SIG-M5 treated with dmso at 0.1 percent for 504 hours (cell line): ENCODE measurements at regions not wholly inside any gene's neighbourhood (a gene's known extent, or its start where the extent isn't known, plus 50 kb on each side); places are given as distances from the start of the nearest gene placed in this dataset.
"Not testable (repeated sequence)": the region's sequence is repeated elsewhere in the genome, so short reads cannot be mapped to it uniquely, and the experiment has no call there.

Source experiments
- DNase-seq: peaks from one replicate; lab custom pipeline; 2025; ENCODE audit not compliant: unreplicated experiment; lab: John Stamatoyannopoulos, UW

DNA sequence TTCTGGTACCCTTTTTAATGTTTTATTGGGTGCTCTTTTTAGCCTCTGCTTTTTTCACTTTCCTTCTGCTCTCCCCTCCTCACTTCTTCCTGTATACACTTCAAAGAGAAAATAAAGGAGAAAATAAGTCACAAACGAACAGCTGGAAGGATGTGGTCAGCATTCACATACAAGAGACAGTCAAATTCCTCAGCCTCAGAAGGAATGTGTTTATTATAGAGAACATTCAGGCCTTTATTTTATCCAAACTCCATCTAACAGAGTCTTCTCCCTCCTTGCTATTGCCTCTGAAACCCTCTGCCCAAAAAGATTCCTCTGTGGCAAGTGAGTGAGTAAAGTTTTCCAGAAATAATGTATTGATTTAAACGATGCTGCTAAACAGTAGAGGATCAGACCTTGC, 490.4 kb downstream of the FRK start:
- DNase-seq = no peak

DNA sequence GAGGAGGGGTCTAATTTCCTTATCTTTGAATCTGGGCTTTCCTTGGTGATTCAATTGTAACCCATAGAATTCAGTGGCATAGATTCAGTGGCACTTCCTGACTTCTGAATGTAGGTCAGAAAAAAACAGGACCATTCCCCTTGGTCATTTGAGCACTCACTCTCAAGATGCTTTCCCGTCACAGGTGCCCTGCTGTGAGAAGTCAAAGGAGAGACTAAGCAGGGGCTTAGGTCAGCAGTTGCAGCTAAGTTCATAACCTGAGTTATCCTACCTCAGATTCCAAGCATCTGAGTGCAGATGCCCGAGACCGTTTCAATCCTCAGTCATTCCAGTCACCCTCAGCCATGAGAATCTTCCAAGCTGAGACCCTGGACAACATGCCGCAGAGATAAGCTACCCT, 506.6 kb downstream of the FRK start:
- no peak for DNase-seq

DNA sequence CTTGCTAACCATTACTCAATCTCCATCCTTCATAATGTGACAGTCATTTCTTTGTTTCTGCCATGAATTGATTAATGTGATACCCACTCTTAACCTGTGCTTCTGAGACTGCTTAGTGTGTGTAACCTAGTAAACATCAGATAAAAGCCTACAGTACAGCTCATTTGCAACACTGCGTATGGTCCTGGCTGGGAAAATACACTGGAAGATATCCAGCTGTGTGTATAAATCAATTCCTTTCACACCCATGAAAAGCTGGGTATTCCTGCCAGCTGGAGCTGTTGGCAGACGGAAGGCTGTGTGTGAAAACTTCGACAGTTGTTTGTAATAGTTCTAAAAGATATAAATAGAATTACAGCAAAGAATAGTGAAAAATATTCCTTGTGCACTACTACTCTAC, 509.2 kb downstream of the FRK start:
- DNase-seq = no peak

DNA sequence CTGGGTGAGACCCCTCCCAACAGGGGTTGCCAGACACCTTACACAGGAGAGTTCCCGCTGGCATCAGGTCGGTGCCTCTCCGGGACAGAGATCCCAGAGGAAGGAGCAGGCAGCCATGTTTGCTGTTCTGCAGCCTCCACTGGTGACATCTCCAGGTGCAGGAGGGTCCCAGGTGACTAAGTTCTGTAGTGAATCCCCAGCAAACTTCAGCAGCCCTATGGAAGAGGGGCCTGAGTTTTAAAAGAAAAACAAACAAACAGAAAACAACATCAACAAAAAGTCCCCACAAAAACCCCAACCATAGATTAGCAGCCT, 515.1 kb downstream of the FRK start:
- DNase-seq = no peak

DNA sequence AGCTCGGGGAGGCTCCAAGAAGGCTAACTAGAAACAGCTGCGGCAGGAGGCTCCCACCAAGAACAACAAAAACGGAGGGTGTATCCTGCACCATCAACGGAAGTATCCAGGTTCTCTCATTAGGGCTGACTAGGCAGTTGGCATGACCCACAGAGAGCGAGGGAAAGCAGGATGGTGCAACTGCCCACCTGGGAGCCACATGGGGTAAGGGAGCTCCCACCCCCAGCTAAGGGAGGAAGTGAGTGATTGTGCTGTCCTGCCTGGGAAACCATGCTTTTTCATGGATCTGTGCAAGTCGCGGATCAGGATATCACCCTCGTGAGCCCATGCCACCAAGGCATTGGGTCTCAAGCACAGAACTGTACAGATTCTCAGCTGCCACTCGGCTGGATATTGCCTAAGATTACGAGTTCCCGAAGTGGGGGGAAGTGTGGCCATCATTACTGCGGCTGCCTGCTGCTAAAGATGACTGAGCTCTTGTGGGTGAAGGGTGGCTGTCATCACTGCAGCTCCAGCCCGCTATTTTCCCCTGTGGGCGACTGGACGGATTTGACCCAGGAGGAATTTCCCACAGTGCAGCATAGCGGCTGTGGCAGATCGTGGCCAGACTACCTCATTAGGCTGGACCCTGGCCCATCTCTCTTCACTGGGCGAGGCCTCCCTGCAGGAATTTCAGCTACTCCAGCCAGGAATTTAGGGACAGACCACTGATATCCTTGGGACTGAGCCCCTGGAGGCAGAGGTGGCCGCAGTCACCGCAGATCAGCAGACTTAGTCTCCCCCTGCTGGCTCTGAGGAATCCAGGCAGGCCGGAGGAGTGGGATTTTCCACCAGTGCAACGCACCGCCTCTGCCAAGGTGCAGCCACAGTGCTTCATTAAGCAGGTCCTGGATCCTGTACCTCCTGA, 515.7 kb downstream of the FRK start:
- no peak for DNase-seq

DNA sequence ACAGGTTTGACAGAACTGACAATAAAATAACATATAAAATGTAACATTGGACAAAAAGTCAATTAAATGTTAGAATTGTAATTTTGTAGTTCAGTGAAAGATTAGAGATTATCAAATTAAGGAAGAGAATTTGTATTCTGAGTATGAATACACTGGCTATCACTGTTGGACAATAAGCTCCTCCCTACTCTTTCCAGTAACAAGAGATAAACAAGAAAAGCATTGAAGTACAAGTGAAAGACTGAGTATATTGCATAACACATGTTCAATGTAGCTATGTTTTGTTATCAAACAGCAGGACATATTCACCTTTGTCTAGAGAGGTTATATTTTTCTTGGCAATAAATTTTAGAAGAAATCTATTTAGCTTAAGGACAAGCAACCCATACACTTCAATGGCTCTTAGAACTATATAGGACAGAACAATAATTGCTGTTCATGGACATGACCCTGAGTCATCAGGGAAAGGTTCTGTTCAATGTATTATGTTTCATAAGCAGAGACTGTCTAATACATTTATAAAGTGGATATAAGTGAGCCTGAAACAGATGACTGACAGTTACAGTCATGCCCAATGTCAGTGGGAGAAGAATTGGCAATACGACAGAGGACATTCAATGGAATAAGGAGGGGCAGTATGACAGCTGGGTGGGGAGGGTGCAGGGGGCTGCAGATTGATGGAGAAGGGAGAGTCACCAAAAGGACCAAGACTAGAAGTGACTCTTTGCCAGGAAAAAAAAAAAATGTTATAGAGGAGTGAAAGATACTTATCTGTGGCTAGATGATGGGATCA, 520.4 kb downstream of the FRK start:
- DNase-seq = no peak

DNA sequence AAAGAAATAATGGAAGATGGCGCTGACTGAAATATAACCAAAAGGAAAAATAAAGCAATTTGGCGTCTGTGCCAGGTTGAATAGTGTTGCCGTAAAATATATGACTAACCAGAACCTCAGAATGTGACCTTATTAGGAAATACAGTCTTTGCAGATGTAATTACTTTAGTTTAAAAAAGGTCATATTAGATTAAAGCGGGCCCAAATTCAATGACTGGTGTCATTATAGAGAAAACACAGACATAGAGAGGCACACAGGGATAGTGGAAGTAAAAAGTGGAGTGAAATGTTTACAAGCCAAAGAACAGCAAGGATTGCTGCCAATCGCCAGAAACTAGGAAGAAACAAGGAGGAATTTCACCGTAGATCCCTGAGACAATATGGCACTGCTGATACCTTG, 521.2 kb downstream of the FRK start:
- no peak for DNase-seq

DNA sequence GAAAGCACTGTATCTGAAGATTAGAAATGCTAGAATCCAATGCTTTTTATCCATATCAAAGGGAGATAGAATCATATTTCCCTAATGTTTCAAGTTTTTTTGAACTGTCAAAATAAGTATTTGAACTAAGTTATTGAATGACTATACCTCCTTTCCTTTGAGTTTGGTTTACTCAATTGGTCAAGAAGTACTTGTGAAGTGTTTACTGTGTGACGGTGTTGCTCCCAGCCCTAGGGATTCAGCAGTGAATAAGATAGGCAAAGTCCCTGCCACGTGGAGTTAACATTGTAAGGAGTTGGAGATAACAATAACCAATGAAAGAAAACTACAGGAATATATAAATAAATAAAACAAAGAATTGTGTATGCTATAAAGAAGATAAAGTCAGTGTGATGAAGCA, 535.9 kb downstream of the FRK start:
- DNase-seq = no peak

DNA sequence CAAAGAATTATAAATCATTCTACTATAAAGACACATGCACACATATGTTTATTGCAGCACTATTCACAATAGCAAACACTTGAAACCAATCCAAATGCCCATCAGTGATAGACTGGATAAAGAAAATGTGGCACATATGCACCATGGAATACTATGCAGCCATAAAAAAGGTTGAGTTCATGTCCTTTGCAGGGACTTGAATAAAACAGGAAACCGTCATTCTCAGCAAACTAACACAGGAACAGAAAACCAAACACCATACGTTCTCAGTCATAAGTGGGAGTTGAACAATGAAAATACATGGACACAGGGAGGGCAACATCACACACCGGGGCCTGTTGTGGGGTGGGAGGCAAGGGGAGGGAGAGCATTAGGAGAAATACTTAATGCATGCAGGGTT, 538.9 kb downstream of the FRK start:
- DNase-seq = not testable (repeated sequence)

DNA sequence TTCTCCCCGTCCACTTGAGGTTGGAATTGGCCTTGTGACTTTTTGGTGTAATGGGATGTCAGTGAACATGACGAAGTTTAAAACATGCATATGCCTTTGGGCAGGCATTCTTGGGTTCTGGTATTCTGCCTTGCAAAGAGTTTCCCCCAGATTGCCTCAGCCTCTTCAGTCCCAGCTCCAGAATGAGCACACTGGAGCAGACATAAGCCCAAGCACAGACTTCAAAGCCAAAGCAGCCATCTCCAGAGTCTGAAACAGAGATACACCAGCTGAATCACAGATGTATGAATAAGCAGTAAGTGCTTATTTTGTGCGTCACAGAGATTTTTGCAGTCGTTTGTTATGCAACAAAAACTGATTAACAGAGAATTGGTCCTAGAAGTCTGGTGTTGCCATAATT, 546.0 kb downstream of the FRK start:
- no peak for DNase-seq

DNA sequence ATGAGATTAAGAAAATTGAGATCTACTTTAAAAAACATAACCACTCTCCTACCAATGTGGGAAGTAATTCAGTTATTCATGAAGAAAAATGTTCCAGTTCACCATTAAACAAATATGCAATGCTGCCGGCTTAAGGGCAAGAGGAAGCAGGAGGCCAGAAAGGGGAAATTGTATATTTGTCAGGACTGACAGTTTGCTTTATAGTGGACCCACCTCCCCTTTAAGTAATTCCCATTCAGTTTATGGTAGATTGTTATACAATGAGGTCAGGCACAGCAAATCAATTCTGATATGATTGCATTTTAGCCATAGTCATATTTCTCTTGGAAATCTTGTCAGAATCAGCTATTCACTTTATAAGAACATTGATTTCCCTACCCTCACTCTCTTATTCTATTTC, 547.8 kb downstream of the FRK start:
- no peak for DNase-seq

DNA sequence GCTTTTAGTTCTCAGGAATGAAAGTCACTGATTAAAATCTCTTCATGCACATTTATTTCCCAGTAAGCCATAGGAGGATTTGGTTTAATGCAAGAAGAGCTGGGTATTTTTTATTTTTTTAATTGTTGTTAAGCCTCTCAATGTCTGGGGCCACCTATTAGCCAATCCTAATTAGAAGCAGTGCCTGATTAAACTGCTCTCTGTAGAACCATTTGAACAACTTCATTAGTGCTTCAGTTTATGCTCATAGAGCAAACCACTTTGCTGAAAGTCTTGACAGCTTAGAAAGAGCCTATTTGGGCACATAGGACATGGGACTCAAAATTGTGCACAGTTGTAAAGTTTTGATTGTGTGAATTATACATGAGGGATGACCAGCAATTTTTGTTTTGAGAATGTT, 548.9 kb downstream of the FRK start:
- no peak for DNase-seq

DNA sequence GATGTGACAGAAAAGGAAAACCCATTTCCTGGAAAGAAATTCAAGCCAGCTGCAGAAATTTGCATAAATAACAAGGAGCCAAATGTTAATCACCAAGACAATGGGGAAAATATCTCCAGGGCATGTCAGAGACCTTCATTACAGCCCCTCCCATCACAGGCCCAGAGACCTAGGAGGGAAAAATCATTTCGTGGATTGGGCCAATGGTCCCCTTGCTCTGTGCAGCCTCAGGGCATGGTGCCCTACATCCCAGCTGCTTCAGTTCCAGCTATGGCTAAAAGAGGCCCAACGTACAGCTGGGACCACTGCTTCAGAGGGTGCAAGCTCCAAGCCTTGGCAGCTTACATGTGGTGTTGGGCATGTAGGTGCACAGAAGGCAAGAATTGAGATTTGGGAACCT, 558.3 kb downstream of the FRK start:
- DNase-seq = not testable (repeated sequence)

DNA sequence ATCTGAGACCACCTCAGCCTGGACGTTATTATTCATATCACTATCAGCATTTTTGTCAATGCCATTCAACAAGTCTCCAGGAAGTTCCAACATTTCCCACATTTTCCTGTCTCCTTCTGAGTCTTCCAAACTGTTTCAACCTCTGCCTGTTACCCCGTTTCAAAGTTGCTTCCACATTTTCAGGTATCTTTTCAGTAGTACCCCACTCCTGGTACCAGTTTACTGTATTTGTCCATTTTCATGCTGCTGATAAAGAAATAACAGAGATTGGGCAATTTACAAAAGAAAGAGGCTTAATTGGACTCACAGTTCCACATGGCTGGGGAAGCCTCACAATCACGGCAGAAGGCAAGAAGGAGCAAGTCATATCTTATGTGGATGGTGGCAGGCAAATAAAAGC, 565.5 kb downstream of the FRK start:
- DNase-seq = no peak

DNA sequence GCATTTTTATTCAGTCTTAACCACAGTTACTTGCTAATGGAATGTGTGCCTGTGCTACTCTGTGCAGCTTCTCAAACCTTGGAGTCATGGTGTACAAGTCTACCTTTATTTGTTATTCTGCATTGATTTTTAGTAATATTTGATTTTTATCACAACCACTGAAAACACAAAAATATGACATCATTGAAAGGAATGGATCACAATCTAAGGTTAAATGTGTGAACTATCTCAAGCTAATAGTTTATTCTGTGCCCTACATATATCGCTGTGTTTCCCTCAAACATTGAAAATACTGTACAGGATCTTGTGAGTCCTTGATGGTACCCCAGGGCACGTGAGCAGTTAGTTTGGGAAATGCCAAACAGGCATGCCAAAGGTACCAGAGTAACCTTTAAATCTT, 573.4 kb downstream of the FRK start:
- no peak for DNase-seq

DNA sequence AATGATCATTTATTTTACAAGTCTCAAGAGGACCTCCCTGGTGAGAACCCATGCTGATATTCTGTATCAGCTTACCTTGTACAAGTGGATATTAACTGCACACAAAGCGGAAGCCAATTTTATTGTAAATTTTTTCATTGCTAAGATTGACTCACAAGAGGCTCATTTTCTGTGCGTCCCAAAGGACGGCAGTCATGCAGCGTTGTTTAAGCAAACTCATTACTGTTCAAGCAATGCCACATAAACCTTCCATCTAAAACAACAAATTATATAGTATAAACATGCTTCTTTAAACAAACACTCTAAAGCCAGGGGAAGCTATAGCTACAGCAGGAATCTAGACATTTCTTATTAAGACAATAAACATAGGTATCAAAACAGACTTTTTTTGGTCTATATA, 575.3 kb downstream of the FRK start:
- DNase-seq = no peak

DNA sequence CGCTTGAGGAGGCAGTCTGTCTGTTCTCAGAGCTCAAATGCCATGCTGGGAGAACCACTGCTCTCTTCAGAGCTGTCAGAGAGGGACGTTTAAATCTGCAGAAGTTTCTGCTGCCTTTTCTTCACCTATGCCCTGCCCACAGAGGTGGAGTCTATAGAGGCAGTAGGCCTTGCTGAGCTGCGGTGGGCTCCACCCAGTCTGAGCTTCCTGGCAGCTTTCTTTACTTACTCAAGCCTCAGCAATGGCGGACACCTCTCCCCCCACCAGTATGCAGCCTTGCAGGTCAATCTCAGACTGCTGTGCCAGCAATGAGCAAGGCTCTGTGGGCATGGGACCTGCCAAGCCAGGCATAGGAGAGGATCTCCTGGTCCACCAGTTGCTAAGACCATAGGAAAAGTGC, 580.1 kb downstream of the FRK start:
- DNase-seq = not testable (repeated sequence)

DNA sequence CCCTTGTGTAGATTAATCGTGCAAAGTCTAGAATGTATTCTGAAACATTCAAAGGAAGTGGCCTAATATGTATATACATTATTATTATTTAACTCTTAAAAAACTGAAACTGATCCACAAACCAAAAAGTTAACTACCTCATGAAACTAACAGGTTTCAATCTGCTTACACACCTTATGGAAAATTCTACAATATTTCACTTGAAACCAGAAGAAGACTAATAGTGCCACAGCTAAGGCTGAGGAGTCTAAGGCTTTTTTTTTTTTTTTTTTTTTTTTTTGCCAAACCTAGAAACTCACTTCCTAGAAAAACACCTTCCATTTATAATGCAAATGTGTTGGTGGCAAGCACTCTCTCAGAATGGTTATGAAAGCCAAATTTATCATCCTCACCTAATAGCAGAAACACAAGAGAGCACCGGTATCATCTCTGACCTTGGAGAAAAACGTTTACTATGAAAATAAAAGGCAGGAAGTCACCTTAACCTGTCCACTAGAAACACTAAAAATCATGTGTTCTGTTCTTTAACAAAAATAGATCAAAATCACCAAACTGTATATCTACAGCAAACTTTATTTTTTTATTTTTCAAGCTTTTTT, 586.1 kb downstream of the FRK start:
- DNase-seq = no peak

DNA sequence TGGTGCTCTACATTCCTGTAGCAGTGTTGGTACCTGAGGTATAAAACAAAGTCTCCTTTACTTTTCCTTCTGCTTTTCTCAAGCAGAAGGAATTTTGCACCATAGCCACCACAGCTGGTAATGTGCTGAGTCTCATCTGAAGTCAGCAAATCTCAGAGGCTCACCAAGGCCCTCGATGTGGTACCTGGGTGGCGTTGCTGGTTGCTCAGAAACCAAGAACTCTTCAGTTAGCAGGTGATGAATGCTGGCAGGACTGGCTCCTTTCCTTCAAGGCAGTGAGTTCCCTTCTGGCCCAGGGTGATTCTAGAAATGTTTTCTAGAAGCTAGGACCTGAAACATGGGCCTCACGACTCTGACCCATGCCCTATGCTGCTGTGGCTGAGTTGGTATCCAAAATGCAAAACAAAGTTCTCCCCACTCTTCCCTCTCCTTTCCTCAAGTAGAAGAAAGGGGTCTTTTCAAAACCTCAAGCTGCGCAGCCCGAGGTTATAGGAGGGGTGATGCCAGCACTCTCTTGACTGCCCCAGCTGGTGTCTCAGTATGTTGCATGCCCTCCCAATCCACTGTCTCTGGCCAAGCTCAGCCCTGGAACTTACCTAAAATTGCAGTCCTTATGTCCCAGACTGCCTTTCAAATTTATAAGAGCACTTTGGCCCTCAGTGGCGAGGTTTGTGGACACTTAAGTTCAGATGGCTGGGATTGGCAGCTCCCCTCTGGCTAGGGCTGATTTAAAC, 592.3 kb downstream of the FRK start:
- DNase-seq = no peak

DNA sequence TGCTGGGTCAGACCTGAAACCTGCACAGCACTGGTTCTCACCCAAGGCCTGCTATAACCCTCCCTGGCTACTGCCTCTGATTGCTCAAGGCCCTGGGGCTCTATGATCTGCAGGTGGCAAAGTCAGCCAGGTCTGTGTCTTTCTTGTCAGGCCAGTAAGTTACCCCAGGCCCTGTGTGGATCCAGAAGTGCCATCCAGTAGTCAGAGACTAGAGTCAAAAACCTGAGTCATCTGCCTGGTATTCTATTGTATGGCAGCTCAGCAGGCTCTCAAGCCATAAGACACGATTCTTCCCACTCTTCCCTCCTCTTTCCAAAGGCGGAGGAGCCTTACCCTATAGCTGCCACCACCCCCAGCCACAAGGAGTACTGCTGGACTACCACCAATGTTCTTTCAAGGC, 593.0 kb downstream of the FRK start:
- no peak for DNase-seq

DNA sequence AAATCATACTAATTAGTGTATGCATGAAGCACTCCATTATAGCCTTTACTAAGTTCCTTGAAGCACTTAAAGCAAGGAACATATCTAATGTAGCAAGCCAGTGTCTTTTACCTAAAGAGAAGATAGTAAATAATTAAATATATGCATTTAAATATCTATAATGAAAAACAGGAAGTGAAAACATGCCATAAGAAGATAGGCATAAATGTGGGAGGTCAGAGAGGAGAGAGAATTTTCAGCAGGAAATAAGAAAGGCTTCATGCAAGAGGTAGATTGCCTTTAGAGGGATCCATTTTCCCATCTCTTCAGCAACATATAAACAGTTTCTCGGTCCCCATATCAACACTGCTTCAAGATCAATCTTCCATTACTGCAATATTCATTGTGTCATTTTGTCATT, 599.8 kb downstream of the FRK start:
- no peak for DNase-seq

DNA sequence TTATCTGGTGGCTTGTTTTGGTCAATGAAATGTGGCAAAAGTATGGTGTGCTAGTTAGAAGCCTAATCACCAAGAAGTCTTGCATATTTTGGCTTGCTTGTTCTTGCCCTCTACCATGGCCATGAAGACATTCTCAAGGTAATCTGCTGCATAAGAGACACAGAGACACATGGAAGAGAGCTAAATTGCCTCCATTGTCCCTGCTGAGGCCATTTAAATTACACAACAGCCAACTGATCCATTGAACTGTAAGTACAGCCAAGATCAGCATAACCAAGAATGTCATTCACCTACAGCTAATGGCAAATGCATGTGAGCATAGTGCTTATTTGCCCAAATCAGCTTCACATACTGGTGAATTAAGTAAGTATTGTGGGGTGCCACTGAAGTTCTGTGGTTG, 603.8 kb downstream of the FRK start:
- no peak for DNase-seq
